GM15510 (cell line): ENCODE measurements at regions not wholly inside any gene's neighbourhood (a gene's known extent, or its start where the extent isn't known, plus 50 kb on each side); places are given as distances from the start of the nearest gene placed in this dataset.

Experiments used
- POLR2A ChIP-seq: IDR thresholded peaks from 3 replicates; pipeline ENCODE4 v1.6.1; 2011; ENCODE audit warnings: borderline replicate concordance; ENCODE audit not compliant: insufficient read length; ENCODE audit errors: extremely low read depth

- no peak for TF ChIP-seq POLR2A
Measured at GRCh38 chr14:53346988-53347387, 193.9 kb upstream of the DDHD1 start.

- TF ChIP-seq POLR2A, result no peak
Measured at GRCh38 chr14:53341324-53341723, 188.2 kb upstream of the DDHD1 start.

DNA sequence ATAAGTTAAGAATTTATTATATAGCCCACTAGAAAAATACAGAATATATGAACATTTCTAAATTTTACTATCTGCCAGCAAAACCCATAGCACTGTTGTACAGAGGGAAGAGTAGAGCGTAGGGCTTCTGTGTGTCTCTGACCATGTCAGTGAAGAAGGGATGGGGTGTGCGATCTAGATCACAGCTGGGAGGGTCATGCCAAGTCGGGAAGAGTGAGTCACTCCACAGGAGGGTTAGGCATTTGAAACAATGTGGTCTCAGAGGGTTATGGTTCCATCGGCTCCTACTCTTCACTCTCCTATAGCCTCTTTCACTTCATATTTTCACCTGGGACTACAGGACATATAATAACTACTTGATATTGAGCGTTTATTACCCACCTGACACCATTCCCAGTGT is 185.1 kb upstream of the DDHD1 start:
- TF ChIP-seq POLR2A, result no peak

- TF ChIP-seq POLR2A, result no peak
Measured at GRCh38 chr14:53336729-53337128, 183.6 kb upstream of the DDHD1 start.

GRCh38 chr14:53333809-53334208 is 180.7 kb upstream of the DDHD1 start:
- no peak for TF ChIP-seq POLR2A

- no peak for TF ChIP-seq POLR2A
Measured at GRCh38 chr14:53331921-53332320, 178.8 kb upstream of the DDHD1 start.

GRCh38 chr14:53331247-53331646 is 178.1 kb upstream of the DDHD1 start:
- TF ChIP-seq POLR2A, result no peak

DNA sequence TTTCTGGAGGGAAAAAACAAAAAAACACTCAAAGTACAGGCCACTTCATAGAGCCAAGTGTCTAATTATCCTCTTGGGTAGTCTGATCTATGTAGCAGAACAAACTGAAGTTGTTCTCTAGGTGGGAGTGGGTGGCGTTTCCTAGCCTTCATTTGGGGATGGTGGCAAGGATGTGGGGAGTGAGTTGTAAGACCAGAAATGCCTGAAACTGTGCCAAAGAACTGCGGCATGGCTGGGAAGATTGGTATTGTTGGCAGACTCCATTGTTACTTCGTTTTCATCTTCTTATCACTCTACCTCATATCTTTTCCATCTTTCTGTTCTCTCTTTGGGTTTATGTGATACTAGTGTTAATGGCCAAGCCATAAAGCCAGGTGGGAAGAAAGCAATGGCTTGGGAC is 177.3 kb upstream of the DDHD1 start:
- no peak for TF ChIP-seq POLR2A

GRCh38 chr14:53328841-53329240 is 175.7 kb upstream of the DDHD1 start:
- no peak for TF ChIP-seq POLR2A

DNA sequence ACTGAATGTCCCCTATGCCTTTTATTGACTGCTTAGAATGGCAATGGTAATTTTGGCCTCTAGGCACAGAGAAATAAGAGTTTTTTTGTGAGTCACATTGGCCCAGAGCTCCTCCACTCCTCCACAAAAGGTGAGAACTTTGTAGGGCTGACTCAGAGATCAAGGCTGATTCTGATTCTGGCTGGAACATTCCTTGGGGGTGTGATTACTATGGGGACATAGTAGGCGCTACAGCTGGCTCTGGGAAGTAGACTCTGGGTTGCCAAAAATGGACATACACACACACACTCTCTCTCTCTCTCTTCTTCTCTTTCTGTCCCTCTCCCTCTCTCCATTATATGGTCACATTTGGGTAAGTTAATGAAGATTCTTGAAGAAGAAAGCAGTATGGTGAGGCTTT is 174.6 kb upstream of the DDHD1 start:
- no peak for TF ChIP-seq POLR2A

DNA sequence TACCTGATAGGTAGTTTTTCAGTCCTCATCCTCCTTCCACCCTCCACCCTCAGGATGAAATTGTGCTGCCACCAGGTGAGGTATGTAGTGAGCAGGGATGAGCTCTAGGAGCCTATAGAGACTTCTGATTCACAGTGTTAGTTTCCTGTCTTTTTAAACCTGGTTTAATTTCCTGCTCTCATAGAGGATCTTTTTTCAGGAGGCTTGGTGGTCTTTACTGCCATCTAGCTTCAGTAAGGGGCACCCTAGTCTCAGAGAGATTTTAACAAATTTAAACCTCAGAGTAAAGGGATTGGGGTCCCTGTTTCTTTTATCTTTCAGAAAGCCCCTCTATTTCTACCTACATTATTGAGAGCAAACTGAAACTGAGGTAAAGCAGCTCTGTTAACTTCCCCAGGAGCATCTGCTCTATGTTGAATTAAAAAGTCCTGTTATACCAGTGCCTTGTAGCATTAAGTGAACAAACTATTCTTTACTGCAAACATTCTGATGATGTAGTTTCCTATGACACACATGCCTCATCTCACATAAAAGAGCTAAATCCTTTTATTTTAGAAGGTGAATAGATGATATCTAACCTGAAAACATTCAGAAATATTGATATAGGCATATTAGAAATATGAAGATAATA is 172.2 kb upstream of the DDHD1 start:
- no peak for TF ChIP-seq POLR2A

GRCh38 chr14:53316504-53316903 is 163.4 kb upstream of the DDHD1 start:
- no peak for TF ChIP-seq POLR2A

DNA sequence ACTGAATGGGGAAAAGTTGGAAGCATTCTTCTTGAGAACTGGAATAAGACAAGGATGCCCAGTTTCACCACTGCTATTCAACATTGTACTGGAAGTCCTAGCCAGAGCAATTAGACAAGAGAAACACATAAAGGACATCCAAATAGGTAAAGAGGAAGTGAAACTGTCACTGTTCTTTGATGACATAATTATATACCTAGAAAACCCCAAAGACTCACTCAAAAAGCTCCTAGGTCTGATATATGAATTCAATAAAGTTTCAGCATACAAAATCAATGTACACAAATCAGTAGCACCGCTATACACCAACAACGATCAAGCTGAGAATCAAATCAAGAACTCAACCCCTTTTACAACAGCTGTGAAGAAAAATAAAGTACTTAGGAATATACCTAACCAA is 157.3 kb upstream of the DDHD1 start:
- TF ChIP-seq POLR2A, result no peak

- TF ChIP-seq POLR2A, result no peak
Measured at GRCh38 chr14:53306911-53307310, 153.8 kb upstream of the DDHD1 start.

- no peak for TF ChIP-seq POLR2A
Measured at GRCh38 chr14:53306267-53306721, 153.2 kb upstream of the DDHD1 start.

DNA sequence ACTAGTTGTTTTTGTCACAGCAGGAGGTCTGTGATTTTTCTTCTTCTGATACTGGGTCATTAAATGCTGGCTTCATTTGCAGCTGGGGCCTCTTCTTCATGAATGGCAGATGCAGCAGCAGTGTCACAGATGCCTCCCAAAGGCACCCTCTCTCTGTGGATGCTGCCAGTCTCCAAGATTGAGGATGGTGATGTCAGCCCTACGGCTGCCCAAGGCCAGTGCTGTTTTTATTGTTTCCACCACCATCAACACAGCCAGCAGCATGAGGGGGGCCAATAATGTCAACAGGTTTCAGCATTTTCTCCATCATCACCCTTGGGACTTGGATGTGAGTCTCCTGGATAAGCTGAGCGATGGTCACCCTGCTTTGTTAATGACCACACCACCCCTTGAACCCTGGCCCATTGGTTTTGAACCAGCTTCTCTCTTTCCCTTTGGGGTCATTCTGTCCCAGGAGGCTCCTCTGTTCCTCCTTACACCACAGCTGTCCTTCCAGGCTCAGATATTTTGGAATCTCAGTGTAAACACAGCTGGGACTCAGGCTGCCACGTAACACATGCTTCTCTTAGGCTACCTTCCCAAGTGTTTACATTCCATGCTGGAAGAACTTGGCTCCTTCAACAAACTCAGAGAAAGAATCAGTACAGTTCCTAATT is 151.7 kb upstream of the DDHD1 start:
- no peak for TF ChIP-seq POLR2A
